ENCODE measurements at regions not wholly inside any gene's neighbourhood (a gene's known extent, or its start where the extent isn't known, plus 50 kb on each side); places are given as distances from the start of the nearest gene placed in this dataset.

DNA sequence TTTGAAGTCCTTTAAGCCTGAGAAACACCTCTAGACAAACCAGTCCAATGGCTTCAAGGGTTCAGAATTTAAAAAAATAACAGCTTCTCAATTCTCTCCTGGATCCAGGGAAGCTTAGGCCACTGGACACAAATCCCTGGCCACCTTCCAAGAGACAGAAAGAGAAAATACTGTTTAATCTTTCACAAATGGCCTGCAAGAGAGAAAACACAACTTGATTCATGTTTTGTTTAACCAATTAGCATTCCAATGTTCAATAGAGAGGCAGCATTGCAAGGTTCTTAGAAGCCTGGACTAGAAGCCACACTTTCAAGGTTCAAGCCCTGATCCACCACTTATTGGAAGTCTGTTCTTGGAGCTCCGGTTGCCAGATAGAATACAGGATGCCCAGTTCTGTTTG is 109.0 kb upstream of the PARD3B start (continued):
- TF ChIP-seq ZNF335 (tag by site-specific recombination; conservative IDR thresholded peaks at IDR 0.05) = no peak
- TF ChIP-seq ZSCAN18 (tag by site-specific recombination; IDR thresholded peaks at IDR 0.05) = no peak
- TF ChIP-seq PRDM4 (tag by site-specific recombination; IDR thresholded peaks at IDR 0.05) = no peak
- no peak for TF ChIP-seq ZNF600 (tag by site-specific recombination; IDR thresholded peaks at IDR 0.05)
- no peak for TF ChIP-seq ZNF530 (tag by site-specific recombination; IDR thresholded peaks at IDR 0.05; ENCODE audit: low read depth)
- no peak for TF ChIP-seq SP2 (tag by site-specific recombination; IDR thresholded peaks at IDR 0.05)
- no peak for TF ChIP-seq ZNF768 (tag by site-specific recombination; IDR thresholded peaks at IDR 0.05)
- TF ChIP-seq BCL6B (tag by site-specific recombination; IDR thresholded peaks at IDR 0.05) = no peak
- no peak for TF ChIP-seq ZNF510 (tag by site-specific recombination; IDR thresholded peaks at IDR 0.05; ENCODE audit: insufficient replicate concordance)
- TF ChIP-seq PRDM10 (tag by site-specific recombination; IDR thresholded peaks at IDR 0.05) = no peak
- TF ChIP-seq ZNF529 (tag by site-specific recombination; IDR thresholded peaks at IDR 0.05; ENCODE audit: insufficient replicate concordance) = no peak
- TF ChIP-seq ZNF830 (tag by site-specific recombination; IDR thresholded peaks at IDR 0.05; ENCODE audit: low read depth) = no peak

- Histone ChIP-seq H3K4me1 (ENCODE audit: control insufficient read depth, insufficient read depth, low read length) (no peaks in the 10 kb centered on the region), H3K27ac (ENCODE audit: extremely low read depth, low read depth, low read length) (no peak overlapping the region), H3K36me3 (ENCODE audit: control insufficient read depth in 2 of 2, insufficient read depth in 1 of 2, low read length in 2 of 2) (no peaks in the 10 kb centered on the region), H3K4me3 (ENCODE audit: low read depth, low read length) (no peak overlapping the region), H3K9me3 (ENCODE audit: control insufficient read depth, insufficient read depth, low read depth, low read length) (no peaks in the 10 kb centered on the region)
- CTCF ChIA-PET = interaction anchor here (0.7 kb wide), 1 partner anchor 30 kb away, joined by 3 read pairs; no protein-coding TSS in a partner anchor
- POLR2A ChIA-PET = no interaction called here
- TF ChIP-seq ZFHX2 (tag by site-specific recombination; conservative IDR thresholded peaks at IDR 0.05) (peak; percentile 69), EGR2 (tag by site-specific recombination; IDR thresholded peaks at IDR 0.05; ENCODE audit: low read depth) (peak; percentile 85), ZNF184 (tag by site-specific recombination; IDR thresholded peaks at IDR 0.05) (no peak), SCRT1 (tag by site-specific recombination; IDR thresholded peaks at IDR 0.05; ENCODE audit: borderline replicate concordance) (no peak)
These were observed 107.9 kb upstream of the PARD3B start for GRCh38 chr2:204437408-204437807.

Data from HEK293 (cell line).